Neuron (in vitro differentiated cells): ENCODE measurements at regions not wholly inside any gene's neighbourhood (a gene's known extent, or its start where the extent isn't known, plus 50 kb on each side); places are given as distances from the start of the nearest gene placed in this dataset.
"Not testable (repeated sequence)": the region's sequence is repeated elsewhere in the genome, so short reads cannot be mapped to it uniquely, and the experiment has no call there.

Experiments used
- H2AFZ ChIP-seq: one replicate; pipeline ENCODE4 v1.6.1; 2013; ENCODE audit warnings: low read depth, mild to moderate bottlenecking, inconsistent platforms, low read length, moderate library complexity
- H3K27me3 ChIP-seq: one replicate; pipeline ENCODE4 v1.6.1; 2013; ENCODE audit warnings: low read length; ENCODE audit not compliant: insufficient read depth
- H3K36me3 ChIP-seq: one replicate; pipeline ENCODE4 v1.6.1; 2013; ENCODE audit warnings: low read length; ENCODE audit not compliant: insufficient read depth
- H3K4me1 ChIP-seq: one replicate; pipeline ENCODE4 v1.6.1; 2013; ENCODE audit warnings: low read length; ENCODE audit not compliant: insufficient read depth
- H3K4me3 ChIP-seq: 2 replicates; pipeline ENCODE4 v1.5.1; 2013; ENCODE audit warnings: mild to moderate bottlenecking, low read length, moderate library complexity
- H3K9me3 ChIP-seq: one replicate; pipeline ENCODE4 v1.6.1; 2013; ENCODE audit warnings: low read length

- H3K27me3 ChIP-seq: no peaks in the 10 kb centered on the region
- H3K4me3 ChIP-seq: no peak overlapping the region
- H2AFZ ChIP-seq: no peak overlapping the region
- H3K9me3 ChIP-seq: no peaks in the 10 kb centered on the region
- peaks cover 4% of the 10 kb centered on the region for H3K4me1 ChIP-seq
- no peaks in the 10 kb centered on the region for H3K36me3 ChIP-seq
Measured at GRCh38 chr2:15693926-15694588, 102.4 kb downstream of the DDX1 start.

GRCh38 chr2:15694589-15694986 lies 102.9 kb downstream of the DDX1 start:
- no peaks in the 10 kb centered on the region for H3K9me3 ChIP-seq
- H3K27me3 ChIP-seq: no peaks in the 10 kb centered on the region
- no peaks in the 10 kb centered on the region for H3K36me3 ChIP-seq
- H3K4me1 ChIP-seq: peaks cover 4% of the 10 kb centered on the region
- no peak overlapping the region for H2AFZ ChIP-seq
- H3K4me3 ChIP-seq: no peak overlapping the region

- Histone ChIP-seq H3K4me3 (no peak overlapping the region), H3K9me3 (no peaks in the 10 kb centered on the region), H2AFZ (no peak overlapping the region)
Measured at GRCh38 chr2:15695582-15696330, 104.1 kb downstream of the DDX1 start.

GRCh38 chr2:15696606-15697170 lies 105.0 kb downstream of the DDX1 start:
- H3K4me1 ChIP-seq, H3K36me3 ChIP-seq, H3K9me3 ChIP-seq, H3K4me3 ChIP-seq, H2AFZ ChIP-seq, H3K27me3 ChIP-seq: not testable (repeated sequence)

More at GRCh38 chr2:15695582-15696330, 104.1 kb downstream of the DDX1 start:
- H3K36me3 ChIP-seq: no peaks in the 10 kb centered on the region
- H3K27me3 ChIP-seq: no peaks in the 10 kb centered on the region
- H3K4me1 ChIP-seq: peaks cover 4% of the 10 kb centered on the region

GRCh38 chr2:15700131-15700530 lies 108.5 kb downstream of the DDX1 start:
- no peak overlapping the region for H3K4me3 ChIP-seq
- H3K4me1 ChIP-seq: no peaks in the 10 kb centered on the region
- H3K27me3 ChIP-seq: no peaks in the 10 kb centered on the region
- no peaks in the 10 kb centered on the region for H3K36me3 ChIP-seq
- no peaks in the 10 kb centered on the region for H3K9me3 ChIP-seq
- H2AFZ ChIP-seq: no peak overlapping the region

GRCh38 chr2:15700599-15701340 lies 109.1 kb downstream of the DDX1 start:
- Histone ChIP-seq H3K27me3 (no peaks in the 10 kb centered on the region), H2AFZ (no peak overlapping the region), H3K36me3 (no peaks in the 10 kb centered on the region), H3K4me3 (no peak overlapping the region), H3K9me3 (no peaks in the 10 kb centered on the region), H3K4me1 (no peaks in the 10 kb centered on the region)

- Histone ChIP-seq H3K27me3 (no peaks in the 10 kb centered on the region), H3K36me3 (no peaks in the 10 kb centered on the region), H3K4me3 (no peak overlapping the region), H2AFZ (no peak overlapping the region), H3K4me1 (no peaks in the 10 kb centered on the region), H3K9me3 (no peaks in the 10 kb centered on the region)
Measured at GRCh38 chr2:15701341-15701907, 109.8 kb downstream of the DDX1 start.

GRCh38 chr2:15701991-15702390 lies 110.3 kb downstream of the DDX1 start:
- H2AFZ ChIP-seq: no peak overlapping the region
- no peak overlapping the region for H3K4me3 ChIP-seq
- no peaks in the 10 kb centered on the region for H3K27me3 ChIP-seq
- no peaks in the 10 kb centered on the region for H3K4me1 ChIP-seq
- no peaks in the 10 kb centered on the region for H3K36me3 ChIP-seq
- H3K9me3 ChIP-seq: no peaks in the 10 kb centered on the region

GRCh38 chr2:15702452-15702851 lies 110.8 kb downstream of the DDX1 start:
- no peaks in the 10 kb centered on the region for H3K9me3 ChIP-seq
- H3K4me3 ChIP-seq: no peak overlapping the region
- H3K36me3 ChIP-seq: no peaks in the 10 kb centered on the region
- H2AFZ ChIP-seq: no peak overlapping the region
- no peaks in the 10 kb centered on the region for H3K4me1 ChIP-seq
- H3K27me3 ChIP-seq: no peaks in the 10 kb centered on the region

- no peaks in the 10 kb centered on the region for H3K36me3 ChIP-seq
- H3K4me1 ChIP-seq: no peaks in the 10 kb centered on the region
- H2AFZ ChIP-seq: no peak overlapping the region
- H3K9me3 ChIP-seq: no peaks in the 10 kb centered on the region
- H3K27me3 ChIP-seq: no peaks in the 10 kb centered on the region
- H3K4me3 ChIP-seq: no peak overlapping the region
Measured at GRCh38 chr2:15703365-15703869, 111.7 kb downstream of the DDX1 start.

GRCh38 chr2:15704086-15704787 lies 112.6 kb downstream of the DDX1 start:
- Histone ChIP-seq H3K4me3 (no peak overlapping the region), H3K36me3 (no peaks in the 10 kb centered on the region), H3K4me1 (peaks cover 2% of the 10 kb centered on the region), H3K27me3 (no peaks in the 10 kb centered on the region), H3K9me3 (no peaks in the 10 kb centered on the region), H2AFZ (no peak overlapping the region)

- no peak overlapping the region for H2AFZ ChIP-seq
Measured at GRCh38 chr2:15704788-15705115, 113.1 kb downstream of the DDX1 start.

More at GRCh38 chr2:15704788-15705115, 113.1 kb downstream of the DDX1 start:
- Histone ChIP-seq H3K27me3 (no peaks in the 10 kb centered on the region), H3K4me3 (no peak overlapping the region), H3K9me3 (no peaks in the 10 kb centered on the region), H3K36me3 (no peaks in the 10 kb centered on the region), H3K4me1 (peaks cover 3% of the 10 kb centered on the region)
